GM21529 (cell line): ENCODE measurements at regions not wholly inside any gene's neighbourhood (a gene's known extent, or its start where the extent isn't known, plus 50 kb on each side); places are given as distances from the start of the nearest gene placed in this dataset.
"Not testable (repeated sequence)": the region's sequence is repeated elsewhere in the genome, so short reads cannot be mapped to it uniquely, and the experiment has no call there.

ENCODE experiments used
- ATAC-seq: cut with Tn5 transposase; IDR thresholded peaks from one replicate; pipeline ENCODE4 v1.9.1; 2021; ENCODE audit not compliant: unreplicated experiment

GRCh38 chr6:141402489-141402888, 730.2 kb upstream of the GJE1 start:
- no peak for ATAC-seq

- no peak for ATAC-seq
Observed at GRCh38 chr6:141401851-141402250, 730.9 kb upstream of the GJE1 start.

- no peak for ATAC-seq
Observed at GRCh38 chr6:141401168-141401567, 731.6 kb upstream of the GJE1 start.

GRCh38 chr6:141398949-141399348, 733.8 kb upstream of the GJE1 start:
- ATAC-seq: no peak

- no peak for ATAC-seq
Observed at GRCh38 chr6:141395443-141396008, 737.2 kb upstream of the GJE1 start.

GRCh38 chr6:141394565-141395051, 738.1 kb upstream of the GJE1 start:
- no peak for ATAC-seq

GRCh38 chr6:141394125-141394536, 738.6 kb upstream of the GJE1 start:
- ATAC-seq: no peak

- no peak for ATAC-seq
Observed at GRCh38 chr6:141393405-141394124, 739.2 kb upstream of the GJE1 start.

- ATAC-seq: not testable (repeated sequence)
Observed at GRCh38 chr6:141391135-141391534, 741.6 kb upstream of the GJE1 start.

GRCh38 chr6:141388666-141389065, 744.1 kb upstream of the GJE1 start:
- no peak for ATAC-seq

- no peak for ATAC-seq
Observed at GRCh38 chr6:141370438-141370837, 762.3 kb upstream of the GJE1 start.

GRCh38 chr6:141366796-141367195, 765.9 kb upstream of the GJE1 start:
- ATAC-seq: not testable (repeated sequence)

GRCh38 chr6:141364694-141365093, 768.0 kb upstream of the GJE1 start:
- no peak for ATAC-seq

GRCh38 chr6:141364232-141364631, 768.5 kb upstream of the GJE1 start:
- ATAC-seq: no peak

GRCh38 chr6:141361559-141361958, 771.2 kb upstream of the GJE1 start:
- peak; percentile 62 for ATAC-seq

GRCh38 chr6:141359953-141360352, 772.8 kb upstream of the GJE1 start:
- no peak for ATAC-seq

GRCh38 chr6:141354191-141354955, 778.4 kb upstream of the GJE1 start:
- ATAC-seq: no peak

GRCh38 chr6:141351721-141352120, 781.0 kb upstream of the GJE1 start:
- ATAC-seq: no peak

GRCh38 chr6:141349710-141350109, 783.0 kb upstream of the GJE1 start:
- no peak for ATAC-seq

- ATAC-seq: no peak
Observed at GRCh38 chr6:141347906-141348492, 784.7 kb upstream of the GJE1 start.

GRCh38 chr6:141347086-141347485, 785.6 kb upstream of the GJE1 start:
- no peak for ATAC-seq

- no peak for ATAC-seq
Observed at GRCh38 chr6:141346535-141346934, 786.2 kb upstream of the GJE1 start.
